ENCODE measurements at regions not wholly inside any gene's neighbourhood (a gene's known extent, or its start where the extent isn't known, plus 50 kb on each side); places are given as distances from the start of the nearest gene placed in this dataset.

GRCh38 chr13:62294244-62294643 is 878.6 kb upstream of the PCDH20 start:
- no peak for DNase-seq

- DNase-seq: no peak
These were observed 877.2 kb upstream of the PCDH20 start for GRCh38 chr13:62292714-62293480.

GRCh38 chr13:62290542-62290941 is 874.9 kb upstream of the PCDH20 start:
- no peak for DNase-seq

GRCh38 chr13:62287764-62288163 is 872.1 kb upstream of the PCDH20 start:
- no peak for DNase-seq

GRCh38 chr13:62280590-62280989 is 864.9 kb upstream of the PCDH20 start:
- no peak for DNase-seq

- no peak for DNase-seq
These were observed 862.6 kb upstream of the PCDH20 start for GRCh38 chr13:62278271-62278670.

- no peak for DNase-seq
These were observed 836.1 kb upstream of the PCDH20 start for GRCh38 chr13:62251734-62252133.

GRCh38 chr13:62250501-62251201 is 835.0 kb upstream of the PCDH20 start:
- DNase-seq: no peak

GRCh38 chr13:62246581-62246980 is 830.9 kb upstream of the PCDH20 start:
- no peak for DNase-seq

- DNase-seq: no peak
These were observed 827.5 kb upstream of the PCDH20 start for GRCh38 chr13:62243106-62243505.

GRCh38 chr13:62234780-62235440 is 819.3 kb upstream of the PCDH20 start:
- DNase-seq: no peak

- DNase-seq: no peak
These were observed 795.3 kb upstream of the PCDH20 start for GRCh38 chr13:62210951-62211350.

GRCh38 chr13:62209529-62209928 is 793.9 kb upstream of the PCDH20 start:
- DNase-seq: no peak

- DNase-seq: no peak
These were observed 791.7 kb upstream of the PCDH20 start for GRCh38 chr13:62207388-62207787.

GRCh38 chr13:62206165-62206564 is 790.5 kb upstream of the PCDH20 start:
- DNase-seq: no peak

- DNase-seq: no peak
These were observed 789.6 kb upstream of the PCDH20 start for GRCh38 chr13:62205273-62205672.

GRCh38 chr13:62194371-62194770 is 778.7 kb upstream of the PCDH20 start:
- no peak for DNase-seq

GRCh38 chr13:62193919-62194318 is 778.3 kb upstream of the PCDH20 start:
- no peak for DNase-seq

GRCh38 chr13:62185631-62186255 is 770.1 kb upstream of the PCDH20 start:
- no peak for DNase-seq

GRCh38 chr13:62176051-62176450 is 760.4 kb upstream of the PCDH20 start:
- DNase-seq: no peak

- no peak for DNase-seq
These were observed 758.3 kb upstream of the PCDH20 start for GRCh38 chr13:62173958-62174357.

- DNase-seq: no peak
These were observed 756.0 kb upstream of the PCDH20 start for GRCh38 chr13:62171697-62172096.

GRCh38 chr13:62168891-62169290 is 753.2 kb upstream of the PCDH20 start:
- DNase-seq: no peak
